IPS-NIHi7 (cell line): ENCODE measurements at regions not wholly inside any gene's neighbourhood (a gene's known extent, or its start where the extent isn't known, plus 50 kb on each side); places are given as distances from the start of the nearest gene placed in this dataset.

ENCODE experiments used
- DNase-seq: peaks from one replicate; pipeline ENCODE4 v3.0.0; 2012; ENCODE audit warnings: mixed read lengths; ENCODE audit errors: extremely low spot score

- DNase-seq = peak; percentile 3
Observed at GRCh38 chr4:8921465-8921864, 49.8 kb upstream of the HMX1 start.
